AG09309 (cell line): ENCODE measurements at regions not wholly inside any gene's neighbourhood (a gene's known extent, or its start where the extent isn't known, plus 50 kb on each side); places are given as distances from the start of the nearest gene placed in this dataset.

ENCODE experiments used
- DNase-seq: peaks from one replicate; pipeline ENCODE4 v3.0.0-alpha.2; 2010; ENCODE audit warnings: low read depth
- H3K4me3 ChIP-seq: 2 replicates; pipeline ENCODE4 v1.5.1; 2011; ENCODE audit warnings: mild to moderate bottlenecking, low read depth, low read length, moderate library complexity; ENCODE audit not compliant: control insufficient read depth
- TF ChIP-seq, protein P1 (sequence below): IDR thresholded peaks from 2 replicates; pipeline ENCODE4 v1.5.1; 2011; ENCODE audit warnings: mild to moderate bottlenecking, low read depth, low read length, inconsistent platforms; ENCODE audit not compliant: insufficient read depth, control insufficient read depth; ENCODE audit errors: missing control alignments

DNA sequence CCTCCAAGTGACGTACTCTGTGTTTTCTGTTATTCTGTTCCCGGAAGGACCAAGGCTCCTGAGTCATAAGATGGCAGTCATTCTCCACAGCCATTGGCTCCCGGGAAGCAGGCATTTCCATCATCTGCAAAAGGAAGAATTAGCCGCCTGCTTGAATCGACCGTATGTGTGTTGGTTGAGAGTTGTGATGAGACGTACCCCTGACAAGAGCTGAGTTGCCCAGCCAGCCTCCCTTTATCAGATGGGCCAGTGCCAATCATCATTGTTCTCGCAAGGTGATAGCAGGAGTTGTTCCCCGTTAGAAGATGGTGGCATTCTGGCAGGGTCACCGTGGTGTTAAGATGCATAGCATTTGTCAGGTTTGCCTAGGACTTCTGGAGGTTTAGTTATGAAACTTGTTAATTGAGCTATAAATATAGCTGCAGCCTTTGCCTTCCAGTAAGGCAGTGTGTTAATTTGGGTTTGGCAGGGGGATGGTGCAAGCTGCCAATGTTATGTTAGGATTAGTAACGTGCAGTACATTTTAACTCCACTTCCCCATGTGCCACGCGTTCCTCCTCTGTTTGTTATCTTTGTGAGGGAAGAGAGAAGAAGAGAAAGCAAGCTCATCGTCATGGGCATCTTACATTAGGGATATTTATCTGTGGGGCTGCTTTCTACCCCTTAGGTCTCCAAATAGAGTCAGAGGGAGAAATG, 652.7 kb upstream of the FANCL start:
- TF ChIP-seq, protein P1, sequence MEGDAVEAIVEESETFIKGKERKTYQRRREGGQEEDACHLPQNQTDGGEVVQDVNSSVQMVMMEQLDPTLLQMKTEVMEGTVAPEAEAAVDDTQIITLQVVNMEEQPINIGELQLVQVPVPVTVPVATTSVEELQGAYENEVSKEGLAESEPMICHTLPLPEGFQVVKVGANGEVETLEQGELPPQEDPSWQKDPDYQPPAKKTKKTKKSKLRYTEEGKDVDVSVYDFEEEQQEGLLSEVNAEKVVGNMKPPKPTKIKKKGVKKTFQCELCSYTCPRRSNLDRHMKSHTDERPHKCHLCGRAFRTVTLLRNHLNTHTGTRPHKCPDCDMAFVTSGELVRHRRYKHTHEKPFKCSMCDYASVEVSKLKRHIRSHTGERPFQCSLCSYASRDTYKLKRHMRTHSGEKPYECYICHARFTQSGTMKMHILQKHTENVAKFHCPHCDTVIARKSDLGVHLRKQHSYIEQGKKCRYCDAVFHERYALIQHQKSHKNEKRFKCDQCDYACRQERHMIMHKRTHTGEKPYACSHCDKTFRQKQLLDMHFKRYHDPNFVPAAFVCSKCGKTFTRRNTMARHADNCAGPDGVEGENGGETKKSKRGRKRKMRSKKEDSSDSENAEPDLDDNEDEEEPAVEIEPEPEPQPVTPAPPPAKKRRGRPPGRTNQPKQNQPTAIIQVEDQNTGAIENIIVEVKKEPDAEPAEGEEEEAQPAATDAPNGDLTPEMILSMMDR, result no peak
- H3K4me3 ChIP-seq, result no peak overlapping the region
- DNase-seq, result no peak

DNA sequence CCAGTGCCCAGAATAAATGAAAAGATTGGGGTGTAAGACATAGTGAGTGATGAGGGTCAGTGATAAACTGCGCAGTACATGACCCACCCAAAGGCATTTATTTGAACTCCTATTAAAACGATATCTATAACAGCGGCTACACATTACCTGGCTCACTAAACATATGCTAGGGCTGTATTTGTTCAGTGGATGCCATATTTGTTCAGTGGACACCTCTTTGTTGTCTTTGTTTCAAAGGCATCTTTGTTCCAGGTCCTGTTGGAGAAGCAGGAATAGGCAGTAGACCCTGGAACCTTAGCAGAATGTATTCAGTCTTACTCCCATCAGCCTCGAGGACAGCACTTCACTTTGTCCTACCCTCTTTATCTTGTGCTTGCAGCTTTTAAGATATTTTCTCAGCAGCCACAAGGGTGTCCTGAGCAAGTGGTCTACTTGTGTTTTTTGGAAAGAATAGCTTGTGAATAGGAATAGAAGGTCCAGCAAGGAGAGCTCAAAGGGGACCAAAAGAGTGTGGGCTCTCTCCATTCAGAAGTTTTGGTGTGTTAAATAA, 650.8 kb upstream of the FANCL start:
- TF ChIP-seq, protein P1, result no peak
- DNase-seq, result no peak

DNA sequence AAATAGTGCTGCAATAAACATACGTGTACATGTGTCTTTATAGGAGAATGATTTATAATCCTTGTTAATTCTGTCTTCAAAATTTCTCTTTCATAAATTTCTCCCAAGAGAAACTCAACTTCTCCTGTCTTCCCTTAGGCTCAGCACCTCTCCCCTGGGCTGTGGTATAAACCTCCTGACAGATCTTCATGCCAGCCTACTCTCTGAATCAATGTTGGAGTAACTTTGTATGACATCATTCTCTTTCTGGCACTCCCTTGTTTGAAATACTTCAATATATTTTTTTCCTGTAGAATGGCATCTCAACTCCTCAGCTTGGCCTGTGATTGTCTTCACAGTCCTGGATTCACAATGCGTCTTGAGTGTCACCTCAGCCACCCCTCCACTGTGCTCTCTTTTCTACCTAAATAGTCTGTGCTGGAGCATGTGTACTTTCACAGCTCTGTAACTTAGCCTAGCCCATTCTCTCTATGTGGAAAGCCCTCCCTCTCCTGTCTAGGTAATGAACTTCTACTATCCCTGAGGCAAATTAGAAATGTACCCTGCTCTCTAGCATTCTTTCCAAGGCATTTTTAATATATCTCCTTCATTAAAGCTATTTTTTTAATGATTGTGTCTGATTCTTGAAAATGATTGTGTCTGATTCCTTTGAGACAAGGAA, 649.9 kb upstream of the FANCL start:
- no peak for DNase-seq
- TF ChIP-seq, protein P1, result no peak
- no peak overlapping the region for H3K4me3 ChIP-seq

More for the DNA sequence above, 650.8 kb upstream of the FANCL start:
- no peak overlapping the region for H3K4me3 ChIP-seq

DNA sequence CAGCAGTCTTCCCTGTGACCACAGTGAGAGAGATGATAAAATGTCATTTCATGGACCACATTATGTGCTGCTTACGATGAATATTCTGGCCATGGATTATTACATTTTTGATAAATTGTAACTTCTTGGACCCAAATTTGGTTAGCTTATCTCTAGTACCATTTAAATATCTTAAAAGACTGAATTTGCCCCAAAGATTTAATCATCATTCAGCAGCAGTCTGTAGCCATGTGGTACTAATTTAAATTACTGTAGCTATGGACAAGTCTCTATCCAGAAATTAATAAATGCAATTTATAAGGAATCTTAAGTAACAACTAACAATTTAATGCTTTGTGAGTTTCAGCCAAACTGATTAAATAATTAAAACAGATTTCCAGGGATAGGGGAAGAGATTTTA, 644.9 kb upstream of the FANCL start:
- TF ChIP-seq, protein P1, result no peak
- no peak for DNase-seq
- no peak overlapping the region for H3K4me3 ChIP-seq

DNA sequence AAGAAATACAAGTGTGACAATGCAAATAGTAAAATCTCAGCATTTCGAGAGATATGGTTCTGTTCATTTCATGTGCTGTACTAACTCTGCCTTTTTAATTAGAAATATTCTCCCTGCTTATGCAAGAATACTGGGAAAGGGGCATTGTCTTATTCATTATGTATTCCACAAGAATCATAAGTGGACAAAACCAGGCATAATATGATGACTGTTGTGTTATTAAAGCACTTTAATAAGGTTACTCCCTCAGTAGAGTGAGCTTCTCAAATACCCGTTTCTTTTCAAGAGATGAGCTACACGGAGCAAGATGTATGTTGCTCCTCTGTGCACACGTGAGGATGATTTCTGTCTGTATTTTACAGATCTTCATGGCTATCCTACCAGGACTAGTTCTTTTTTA, 638.7 kb upstream of the FANCL start:
- no peak overlapping the region for H3K4me3 ChIP-seq
- no peak for DNase-seq
- TF ChIP-seq, protein P1, result no peak

DNA sequence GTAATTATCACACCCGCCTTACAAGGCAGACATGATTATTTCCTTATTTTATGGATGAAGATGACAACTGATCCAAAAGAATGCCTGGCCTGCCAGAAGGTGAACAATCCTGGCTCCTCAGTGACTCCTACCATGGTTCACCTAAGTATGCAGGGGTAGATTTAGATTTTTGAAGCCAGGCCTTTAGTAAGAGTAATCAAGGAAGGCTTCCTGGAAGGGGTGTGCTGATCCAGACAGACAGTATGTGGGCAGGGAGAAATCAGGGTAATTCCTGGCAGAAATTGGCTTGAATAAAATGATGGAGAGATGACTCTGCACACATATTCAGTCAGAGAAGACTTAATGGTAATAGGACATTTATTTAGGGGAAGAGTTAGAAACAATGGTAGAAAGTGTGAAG, 637.7 kb upstream of the FANCL start:
- DNase-seq, result no peak
- H3K4me3 ChIP-seq, result no peak overlapping the region
- TF ChIP-seq, protein P1, result no peak
